Endothelial cell of umbilical vein (primary cell): ENCODE measurements at regions not wholly inside any gene's neighbourhood (a gene's known extent, or its start where the extent isn't known, plus 50 kb on each side); places are given as distances from the start of the nearest gene placed in this dataset.

Experiments used
- POLR2A ChIP-seq: IDR thresholded peaks from 2 replicates; pipeline ENCODE4 v1.6.1; 2012; ENCODE audit warnings: low read depth, mild to moderate bottlenecking, control low read depth, low read length
- POLR2AphosphoS5 ChIP-seq: IDR thresholded peaks from 2 replicates; pipeline ENCODE4 v1.6.1; 2012; ENCODE audit warnings: low read depth, mild to moderate bottlenecking, control low read depth, low read length, moderate library complexity; ENCODE audit not compliant: insufficient read depth
- TF ChIP-seq, protein P1 (sequence below), 2 donors: IDR thresholded peaks; 1 replicate in 1 of 2; 2 replicates in 1 of 2; pipeline ENCODE4 v1.5.1; 2011; ENCODE audit warnings: low read length in 2 of 2, mild to moderate bottlenecking in 2 of 2, moderate library complexity in 2 of 2, control low read depth in 1 of 2, inconsistent platforms in 1 of 2, low read depth in 1 of 2; ENCODE audit not compliant: insufficient read depth in 1 of 2; ENCODE audit errors: extremely low read depth in 1 of 2

DNA sequence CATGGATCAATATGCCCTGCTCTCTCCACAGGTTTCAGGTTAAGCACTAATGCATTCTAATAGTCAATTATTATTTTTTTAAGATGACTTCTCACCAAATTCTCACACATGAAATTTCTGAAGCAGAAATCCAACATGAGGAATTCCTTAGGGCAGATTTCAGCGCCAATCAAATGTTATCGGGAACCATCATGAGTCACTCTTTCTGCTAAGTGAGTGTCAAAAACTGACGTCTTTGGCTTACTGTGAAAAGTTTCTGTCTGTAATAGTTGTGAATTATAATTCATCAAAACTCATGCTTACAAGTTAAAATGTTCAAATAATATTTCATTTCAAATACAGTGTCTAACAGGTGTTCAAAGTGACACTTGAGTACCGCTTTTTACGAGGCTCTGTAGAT is 1038.6 kb downstream of the SOCS6 start:
- TF ChIP-seq POLR2AphosphoS5 (no peak), POLR2A (no peak)
- TF ChIP-seq, protein P1, sequence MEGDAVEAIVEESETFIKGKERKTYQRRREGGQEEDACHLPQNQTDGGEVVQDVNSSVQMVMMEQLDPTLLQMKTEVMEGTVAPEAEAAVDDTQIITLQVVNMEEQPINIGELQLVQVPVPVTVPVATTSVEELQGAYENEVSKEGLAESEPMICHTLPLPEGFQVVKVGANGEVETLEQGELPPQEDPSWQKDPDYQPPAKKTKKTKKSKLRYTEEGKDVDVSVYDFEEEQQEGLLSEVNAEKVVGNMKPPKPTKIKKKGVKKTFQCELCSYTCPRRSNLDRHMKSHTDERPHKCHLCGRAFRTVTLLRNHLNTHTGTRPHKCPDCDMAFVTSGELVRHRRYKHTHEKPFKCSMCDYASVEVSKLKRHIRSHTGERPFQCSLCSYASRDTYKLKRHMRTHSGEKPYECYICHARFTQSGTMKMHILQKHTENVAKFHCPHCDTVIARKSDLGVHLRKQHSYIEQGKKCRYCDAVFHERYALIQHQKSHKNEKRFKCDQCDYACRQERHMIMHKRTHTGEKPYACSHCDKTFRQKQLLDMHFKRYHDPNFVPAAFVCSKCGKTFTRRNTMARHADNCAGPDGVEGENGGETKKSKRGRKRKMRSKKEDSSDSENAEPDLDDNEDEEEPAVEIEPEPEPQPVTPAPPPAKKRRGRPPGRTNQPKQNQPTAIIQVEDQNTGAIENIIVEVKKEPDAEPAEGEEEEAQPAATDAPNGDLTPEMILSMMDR (IDR thresholded peaks at IDR 0.05; ENCODE audit: extremely low read depth in 1 of 2, insufficient read depth in 1 of 2, low read depth in 1 of 2, low read length in 2 of 2), result no peak
